ENCODE measurements at regions not wholly inside any gene's neighbourhood (a gene's known extent, or its start where the extent isn't known, plus 50 kb on each side); places are given as distances from the start of the nearest gene placed in this dataset.

- no peak for ATAC-seq (ENCODE audit: insufficient read depth, low FRiP score)
- no peak overlapping the region for H3K9ac ChIP-seq (ENCODE audit: insufficient read depth in 1 of 2, low read length in 2 of 2)
- no peak for TF ChIP-seq CTCF (IDR thresholded peaks at IDR 0.05; ENCODE audit: control extremely low read depth, extremely low read depth)
- no peaks in the 10 kb centered on the region for H3K4me1 ChIP-seq (ENCODE audit: control insufficient read depth in 5 of 5, insufficient read depth in 5 of 5, low read length in 5 of 5)
- H3K27ac ChIP-seq (ENCODE audit: low read depth in 1 of 2, low read length in 1 of 2): no peak overlapping the region
- WGBS, 2 donors: 43 to 83% methylated on average over 2 of the region's 2 CpGs
- no peak for DNase-seq
- H3K4me3 ChIP-seq: no peak overlapping the region
- H3K36me3 ChIP-seq (ENCODE audit: control insufficient read depth in 4 of 4, insufficient read depth in 4 of 4, low read length in 4 of 4): no peaks in the 10 kb centered on the region
- H3K27me3 ChIP-seq (ENCODE audit: control insufficient read depth in 3 of 3, insufficient read depth in 3 of 3, low read length in 2 of 3): no peaks in the 10 kb centered on the region
- H3K9me3 ChIP-seq (ENCODE audit: control insufficient read depth in 4 of 4, insufficient read depth in 3 of 4, low read length in 3 of 4): no peaks in the 10 kb centered on the region
Observed at GRCh38 chrX:127317159-127317558, 497.6 kb downstream of the PRR32 start.

- Histone ChIP-seq H3K9me3 (ENCODE audit: control insufficient read depth in 4 of 4, insufficient read depth in 3 of 4, low read length in 3 of 4) (no peaks in the 10 kb centered on the region), H3K4me1 (ENCODE audit: control insufficient read depth in 5 of 5, insufficient read depth in 5 of 5, low read length in 5 of 5) (no peaks in the 10 kb centered on the region), H3K27me3 (ENCODE audit: control insufficient read depth in 3 of 3, insufficient read depth in 3 of 3, low read length in 2 of 3) (no peaks in the 10 kb centered on the region), H3K4me3 (no peak overlapping the region), H3K27ac (ENCODE audit: low read depth in 1 of 2, low read length in 1 of 2) (no peak overlapping the region), H3K9ac (ENCODE audit: insufficient read depth in 1 of 2, low read length in 2 of 2) (no peak overlapping the region), H3K36me3 (ENCODE audit: control insufficient read depth in 4 of 4, insufficient read depth in 4 of 4, low read length in 4 of 4) (no peaks in the 10 kb centered on the region)
- ATAC-seq (ENCODE audit: insufficient read depth, low FRiP score) (no peak), DNase-seq (no peak)
- 88 to 96% methylated on average over 4 of the region's 4 CpGs for WGBS, 2 donors
- TF ChIP-seq CTCF (IDR thresholded peaks at IDR 0.05; ENCODE audit: control extremely low read depth, extremely low read depth): no peak
Observed at GRCh38 chrX:127324128-127324527, 504.6 kb downstream of the PRR32 start.
